Astrocyte of the spinal cord (primary cell): ENCODE measurements at regions not wholly inside any gene's neighbourhood (a gene's known extent, or its start where the extent isn't known, plus 50 kb on each side); places are given as distances from the start of the nearest gene placed in this dataset.

Experiments used
- DNase-seq: peaks from one replicate; pipeline ENCODE4 v3.0.0; 2011; ENCODE audit warnings: low read depth, low spot score
- H3K4me3 ChIP-seq: 2 replicates; pipeline ENCODE4 v1.5.1; 2011; ENCODE audit warnings: low read depth, mild to moderate bottlenecking, low read length, moderate library complexity
- CTCF ChIP-seq: IDR thresholded peaks from 2 replicates; pipeline ENCODE4 v1.5.1; 2012; ENCODE audit warnings: low read depth, mild to moderate bottlenecking, low read length, inconsistent platforms
- in situ Hi-C: cut with HindIII; loops from 2 replicates; pipeline ENCODE4 v1.10.0; 2017; ENCODE audit warnings: low sequenced_read_pairs

GRCh38 chr2:74079522-74080341 is 68.0 kb downstream of the BOLA3 start:
- no peak for DNase-seq
- in situ Hi-C loops, result no loop called here
- no peak for TF ChIP-seq CTCF
- H3K4me3 ChIP-seq, result no peak overlapping the region

- in situ Hi-C loops, result no loop called here
- H3K4me3 ChIP-seq, result no peak overlapping the region
- no peak for DNase-seq
- no peak for TF ChIP-seq CTCF
Measured at GRCh38 chr2:74080346-74080745, 67.4 kb downstream of the BOLA3 start.

- no peak for DNase-seq
- no peak overlapping the region for H3K4me3 ChIP-seq
- in situ Hi-C loops, result no loop called here
- no peak for TF ChIP-seq CTCF
Measured at GRCh38 chr2:74081030-74081762, 66.5 kb downstream of the BOLA3 start.

GRCh38 chr2:74081763-74082110 is 66.0 kb downstream of the BOLA3 start:
- no peak for DNase-seq
- TF ChIP-seq CTCF, result no peak
- in situ Hi-C loops, result no loop called here
- H3K4me3 ChIP-seq, result no peak overlapping the region

- in situ Hi-C loops, result no loop called here
- no peak for DNase-seq
- H3K4me3 ChIP-seq, result no peak overlapping the region
- no peak for TF ChIP-seq CTCF
Measured at GRCh38 chr2:74083750-74084149, 64.0 kb downstream of the BOLA3 start.
